GM06990 (cell line): ENCODE measurements at regions not wholly inside any gene's neighbourhood (a gene's known extent, or its start where the extent isn't known, plus 50 kb on each side); places are given as distances from the start of the nearest gene placed in this dataset.

Experiments
- DNase-seq: peaks from one replicate; pipeline ENCODE4 v3.0.0-alpha.2; 2011; ENCODE audit not compliant: insufficient read length; ENCODE audit errors: extremely low read depth
- H3K27me3 ChIP-seq: replicated peaks from 2 replicates; pipeline ENCODE4 v1.6.0; 2011; ENCODE audit warnings: low read length; ENCODE audit not compliant: control insufficient read depth, insufficient read depth
- H3K36me3 ChIP-seq: 2 replicates; pipeline ENCODE4 v1.5.1; 2011; ENCODE audit warnings: low read length; ENCODE audit not compliant: control insufficient read depth, insufficient read depth
- H3K4me3 ChIP-seq: replicated peaks from 2 replicates; pipeline ENCODE4 v1.5.1; 2011; ENCODE audit warnings: low read depth, mild to moderate bottlenecking, control low read depth, low read length
- CTCF ChIP-seq: IDR thresholded peaks from 2 replicates; pipeline ENCODE4 v1.5.1; 2011; ENCODE audit warnings: low read length, control low read depth, mild to moderate bottlenecking, inconsistent platforms; ENCODE audit not compliant: insufficient read depth, poor library complexity, severe bottlenecking

GRCh38 chr7:125033506-125033905 is 103.9 kb upstream of the POT1 start:
- TF ChIP-seq CTCF = no peak
- H3K36me3 ChIP-seq = no peaks in the 10 kb centered on the region
- H3K4me3 ChIP-seq = no peak overlapping the region
- no peak for DNase-seq
- no peaks in the 10 kb centered on the region for H3K27me3 ChIP-seq

GRCh38 chr7:125032943-125033342 is 103.3 kb upstream of the POT1 start:
- no peaks in the 10 kb centered on the region for H3K36me3 ChIP-seq
- TF ChIP-seq CTCF = no peak
- H3K4me3 ChIP-seq = no peak overlapping the region
- DNase-seq = no peak
- no peaks in the 10 kb centered on the region for H3K27me3 ChIP-seq

GRCh38 chr7:125030756-125031387 is 101.2 kb upstream of the POT1 start:
- Histone ChIP-seq H3K4me3 (no peak overlapping the region), H3K27me3 (no peaks in the 10 kb centered on the region), H3K36me3 (no peaks in the 10 kb centered on the region)
- no peak for DNase-seq
- TF ChIP-seq CTCF = no peak

- Histone ChIP-seq H3K4me3 (no peak overlapping the region), H3K27me3 (no peaks in the 10 kb centered on the region), H3K36me3 (no peaks in the 10 kb centered on the region)
- no peak for DNase-seq
- TF ChIP-seq CTCF = no peak
Observed at GRCh38 chr7:125025620-125026019, 96.0 kb upstream of the POT1 start.

- Histone ChIP-seq H3K27me3 (no peaks in the 10 kb centered on the region), H3K36me3 (no peaks in the 10 kb centered on the region), H3K4me3 (no peak overlapping the region)
- no peak for DNase-seq
- no peak for TF ChIP-seq CTCF
Observed at GRCh38 chr7:125020801-125021200, 91.2 kb upstream of the POT1 start.

GRCh38 chr7:125010540-125010939 is 80.9 kb upstream of the POT1 start:
- TF ChIP-seq CTCF = no peak
- no peak for DNase-seq
- H3K36me3 ChIP-seq = no peaks in the 10 kb centered on the region
- H3K4me3 ChIP-seq = no peak overlapping the region
- no peaks in the 10 kb centered on the region for H3K27me3 ChIP-seq
